ENCODE measurements at regions not wholly inside any gene's neighbourhood (a gene's known extent, or its start where the extent isn't known, plus 50 kb on each side); places are given as distances from the start of the nearest gene placed in this dataset.

DNA sequence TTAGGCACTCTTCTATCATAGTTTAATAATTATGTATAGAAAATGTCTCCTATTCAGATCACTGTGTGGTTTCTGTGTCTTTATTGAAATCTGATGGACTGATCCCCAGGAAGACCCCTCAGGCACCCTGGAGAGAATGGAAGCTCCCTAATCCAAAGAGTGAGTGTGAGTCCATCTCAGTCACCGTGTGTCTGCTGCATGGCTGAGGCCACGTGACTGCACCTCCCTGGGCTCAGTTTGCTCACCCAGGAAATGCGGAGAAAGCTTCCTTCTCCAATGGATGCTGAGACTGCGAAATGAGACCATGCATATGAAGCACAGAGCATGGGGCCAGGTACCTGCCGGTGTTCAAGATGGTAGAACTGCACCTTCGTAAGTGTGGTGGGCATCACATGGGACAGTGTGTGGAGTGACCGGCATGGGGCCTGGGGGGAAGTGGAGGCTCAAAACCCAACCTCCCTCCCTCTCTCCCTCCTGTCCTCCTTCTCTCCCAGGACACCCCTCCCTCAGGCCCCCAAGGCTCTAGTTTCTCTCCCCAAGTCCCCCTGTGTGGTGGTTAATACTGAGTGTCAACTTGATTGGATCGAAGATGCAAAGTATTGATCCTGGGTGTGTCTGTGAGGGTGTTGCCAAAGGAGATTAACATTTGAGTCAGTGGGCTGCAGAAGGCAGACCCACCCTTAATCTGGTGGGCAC, 557.5 kb downstream of the PTPRU start:
- TF ChIP-seq EZH2 (conservative IDR thresholded peaks at IDR 0.05; ENCODE audit: low read depth, low read length) (no peak), ZNF747 (CRISPR knock-in tag; IDR thresholded peaks at IDR 0.05; ENCODE audit: borderline replicate concordance) (no peak), FOXJ3 (CRISPR knock-in tag; IDR thresholded peaks at IDR 0.05; ENCODE audit: borderline replicate concordance) (no peak), KDM1A (CRISPR knock-in tag; IDR thresholded peaks at IDR 0.05) (no peak)
- TF ChIP-seq, protein P1, sequence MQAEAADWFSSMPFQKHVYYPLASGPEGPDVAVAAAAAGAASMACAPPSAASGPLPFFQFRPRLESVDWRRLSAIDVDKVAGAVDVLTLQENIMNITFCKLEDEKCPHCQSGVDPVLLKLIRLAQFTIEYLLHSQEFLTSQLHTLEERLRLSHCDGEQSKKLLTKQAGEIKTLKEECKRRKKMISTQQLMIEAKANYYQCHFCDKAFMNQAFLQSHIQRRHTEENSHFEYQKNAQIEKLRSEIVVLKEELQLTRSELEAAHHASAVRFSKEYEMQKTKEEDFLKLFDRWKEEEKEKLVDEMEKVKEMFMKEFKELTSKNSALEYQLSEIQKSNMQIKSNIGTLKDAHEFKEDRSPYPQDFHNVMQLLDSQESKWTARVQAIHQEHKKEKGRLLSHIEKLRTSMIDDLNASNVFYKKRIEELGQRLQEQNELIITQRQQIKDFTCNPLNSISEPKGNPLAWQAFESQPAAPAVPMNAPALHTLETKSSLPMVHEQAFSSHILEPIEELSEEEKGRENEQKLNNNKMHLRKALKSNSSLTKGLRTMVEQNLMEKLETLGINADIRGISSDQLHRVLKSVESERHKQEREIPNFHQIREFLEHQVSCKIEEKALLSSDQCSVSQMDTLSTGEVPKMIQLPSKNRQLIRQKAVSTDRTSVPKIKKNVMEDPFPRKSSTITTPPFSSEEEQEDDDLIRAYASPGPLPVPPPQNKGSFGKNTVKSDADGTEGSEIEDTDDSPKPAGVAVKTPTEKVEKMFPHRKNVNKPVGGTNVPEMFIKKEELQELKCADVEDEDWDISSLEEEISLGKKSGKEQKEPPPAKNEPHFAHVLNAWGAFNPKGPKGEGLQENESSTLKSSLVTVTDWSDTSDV (CRISPR knock-in tag; IDR thresholded peaks at IDR 0.05) = no peak
